ENCODE measurements at regions not wholly inside any gene's neighbourhood (a gene's known extent, or its start where the extent isn't known, plus 50 kb on each side); places are given as distances from the start of the nearest gene placed in this dataset.

- TF ChIP-seq CTCF (conservative IDR thresholded peaks at IDR 0.05; ENCODE audit: low read length) (no peak), EZH2phosphoT487 (IDR thresholded peaks at IDR 0.05; ENCODE audit: borderline replicate concordance, low read depth, low read length) (no peak)
Measured at GRCh38 chr10:107971411-107971810, 806.9 kb upstream of the SORCS1 start.

Measured in OCI-LY7 (cell line).